Activated naive CD4-positive, alpha-beta T cell treated with anti-CD3 and anti-CD28 coated beads, Interleukin-2, amount 50 U/mL, for 24 hours (primary cell): ENCODE measurements at regions not wholly inside any gene's neighbourhood (a gene's known extent, or its start where the extent isn't known, plus 50 kb on each side); places are given as distances from the start of the nearest gene placed in this dataset.
"Not testable (repeated sequence)": the region's sequence is repeated elsewhere in the genome, so short reads cannot be mapped to it uniquely, and the experiment has no call there.

ENCODE experiments used
- H3K27ac Mint-ChIP-seq: one replicate; pipeline ENCODE4 v1.8.0; 2021; ENCODE audit warnings: mild to moderate bottlenecking, mixed read lengths
- H3K27me3 Mint-ChIP-seq: one replicate; pipeline ENCODE4 v1.8.0; 2021; ENCODE audit warnings: mixed read lengths
- H3K36me3 Mint-ChIP-seq: one replicate; pipeline ENCODE4 v1.8.0; 2021; ENCODE audit warnings: mixed read lengths
- H3K4me1 Mint-ChIP-seq: one replicate; pipeline ENCODE4 v1.8.0; 2021; ENCODE audit warnings: mixed read lengths
- H3K4me3 Mint-ChIP-seq: one replicate; pipeline ENCODE4 v1.8.0; 2021; ENCODE audit warnings: mild to moderate bottlenecking, mixed read lengths
- H3K9me3 Mint-ChIP-seq: one replicate; pipeline ENCODE4 v1.8.0; 2021; ENCODE audit warnings: mixed read lengths

- Mint-ChIP-seq H3K9me3 (no peaks in the 10 kb centered on the region), H3K36me3 (no peaks in the 10 kb centered on the region), H3K27me3 (no peaks in the 10 kb centered on the region), H3K4me1 (peaks cover 22% of the 10 kb centered on the region), H3K4me3 (peak overlapping the region; percentile 45), H3K27ac (no peak overlapping the region)
These were observed 114.2 kb downstream of the RTP5 start for GRCh38 chr2:241983571-241984270.

GRCh38 chr2:241984271-241984655 is 114.7 kb downstream of the RTP5 start:
- Mint-ChIP-seq H3K27ac (peak overlapping the region; percentile 6), H3K4me1 (peaks cover 22% of the 10 kb centered on the region), H3K9me3 (no peaks in the 10 kb centered on the region), H3K4me3 (peak overlapping the region; percentile 45), H3K36me3 (no peaks in the 10 kb centered on the region), H3K27me3 (no peaks in the 10 kb centered on the region)

GRCh38 chr2:241984658-241985057 is 115.1 kb downstream of the RTP5 start:
- H3K27me3 Mint-ChIP-seq, result no peaks in the 10 kb centered on the region
- peak overlapping the region; percentile 6 for H3K27ac Mint-ChIP-seq
- H3K4me3 Mint-ChIP-seq, result no peak overlapping the region
- H3K4me1 Mint-ChIP-seq, result peaks cover 22% of the 10 kb centered on the region
- no peaks in the 10 kb centered on the region for H3K9me3 Mint-ChIP-seq
- no peaks in the 10 kb centered on the region for H3K36me3 Mint-ChIP-seq

GRCh38 chr2:241985161-241985985 is 115.8 kb downstream of the RTP5 start:
- Mint-ChIP-seq H3K4me3 (peak overlapping the region; percentile 66), H3K4me1 (peaks cover 22% of the 10 kb centered on the region), H3K27ac (peak overlapping the region; percentile 92)
- H3K36me3 Mint-ChIP-seq, H3K27me3 Mint-ChIP-seq, H3K9me3 Mint-ChIP-seq: not testable (repeated sequence)

- Mint-ChIP-seq H3K4me3 (peak overlapping the region; percentile 66), H3K27me3 (no peaks in the 10 kb centered on the region), H3K4me1 (peaks cover 22% of the 10 kb centered on the region), H3K27ac (peak overlapping the region; percentile 92), H3K9me3 (no peaks in the 10 kb centered on the region), H3K36me3 (no peaks in the 10 kb centered on the region)
These were observed 116.4 kb downstream of the RTP5 start for GRCh38 chr2:241985986-241986329.

GRCh38 chr2:241986836-241987641 is 117.5 kb downstream of the RTP5 start:
- Mint-ChIP-seq H3K36me3 (no peaks in the 10 kb centered on the region), H3K9me3 (no peaks in the 10 kb centered on the region), H3K27me3 (no peaks in the 10 kb centered on the region), H3K27ac (no peak overlapping the region), H3K4me1 (peaks cover 22% of the 10 kb centered on the region), H3K4me3 (no peak overlapping the region)

- Mint-ChIP-seq H3K4me1 (peaks cover 22% of the 10 kb centered on the region), H3K27ac (no peak overlapping the region), H3K27me3 (no peaks in the 10 kb centered on the region), H3K9me3 (no peaks in the 10 kb centered on the region), H3K36me3 (no peaks in the 10 kb centered on the region), H3K4me3 (no peak overlapping the region)
These were observed 118.2 kb downstream of the RTP5 start for GRCh38 chr2:241987726-241988125.

GRCh38 chr2:241988146-241988545 is 118.6 kb downstream of the RTP5 start:
- H3K9me3 Mint-ChIP-seq, result no peaks in the 10 kb centered on the region
- no peak overlapping the region for H3K27ac Mint-ChIP-seq

GRCh38 chr2:241989074-241989473 is 119.5 kb downstream of the RTP5 start:
- Mint-ChIP-seq H3K27me3 (no peaks in the 10 kb centered on the region), H3K27ac (no peak overlapping the region), H3K4me3 (no peak overlapping the region), H3K36me3 (no peaks in the 10 kb centered on the region), H3K4me1 (peaks cover 20% of the 10 kb centered on the region), H3K9me3 (no peaks in the 10 kb centered on the region)

More at GRCh38 chr2:241988146-241988545, 118.6 kb downstream of the RTP5 start:
- Mint-ChIP-seq H3K4me1 (peaks cover 22% of the 10 kb centered on the region), H3K36me3 (no peaks in the 10 kb centered on the region), H3K27me3 (no peaks in the 10 kb centered on the region), H3K4me3 (no peak overlapping the region)

GRCh38 chr2:241990466-241990865 is 120.9 kb downstream of the RTP5 start:
- Mint-ChIP-seq H3K27ac (no peak overlapping the region), H3K9me3 (no peaks in the 10 kb centered on the region), H3K27me3 (no peaks in the 10 kb centered on the region), H3K36me3 (no peaks in the 10 kb centered on the region), H3K4me3 (no peak overlapping the region), H3K4me1 (peaks cover 6% of the 10 kb centered on the region)

- H3K4me1 Mint-ChIP-seq, result no peaks in the 10 kb centered on the region
- no peaks in the 10 kb centered on the region for H3K27me3 Mint-ChIP-seq
- no peak overlapping the region for H3K27ac Mint-ChIP-seq
- H3K4me3 Mint-ChIP-seq, result no peak overlapping the region
- H3K9me3 Mint-ChIP-seq, result no peaks in the 10 kb centered on the region
- no peaks in the 10 kb centered on the region for H3K36me3 Mint-ChIP-seq
These were observed 121.8 kb downstream of the RTP5 start for GRCh38 chr2:241991299-241991698.

GRCh38 chr2:241992753-241993152 is 123.2 kb downstream of the RTP5 start:
- Mint-ChIP-seq H3K4me1 (no peaks in the 10 kb centered on the region), H3K27me3 (no peaks in the 10 kb centered on the region), H3K9me3 (no peaks in the 10 kb centered on the region), H3K27ac (no peak overlapping the region), H3K4me3 (no peak overlapping the region), H3K36me3 (no peaks in the 10 kb centered on the region)

- H3K36me3 Mint-ChIP-seq, result no peaks in the 10 kb centered on the region
- H3K27ac Mint-ChIP-seq, result no peak overlapping the region
- H3K27me3 Mint-ChIP-seq, result no peaks in the 10 kb centered on the region
- H3K9me3 Mint-ChIP-seq, result no peaks in the 10 kb centered on the region
- no peaks in the 10 kb centered on the region for H3K4me1 Mint-ChIP-seq
- no peak overlapping the region for H3K4me3 Mint-ChIP-seq
These were observed 124.0 kb downstream of the RTP5 start for GRCh38 chr2:241993386-241994005.

GRCh38 chr2:241994086-241994485 is 124.6 kb downstream of the RTP5 start:
- no peak overlapping the region for H3K27ac Mint-ChIP-seq
- H3K4me1 Mint-ChIP-seq, result no peaks in the 10 kb centered on the region
- H3K9me3 Mint-ChIP-seq, result no peaks in the 10 kb centered on the region
- H3K4me3 Mint-ChIP-seq, result no peak overlapping the region
- no peaks in the 10 kb centered on the region for H3K36me3 Mint-ChIP-seq
- no peaks in the 10 kb centered on the region for H3K27me3 Mint-ChIP-seq

GRCh38 chr2:241994556-241995213 is 125.2 kb downstream of the RTP5 start:
- H3K4me3 Mint-ChIP-seq, result no peak overlapping the region
- no peak overlapping the region for H3K27ac Mint-ChIP-seq
- H3K4me1 Mint-ChIP-seq, result no peaks in the 10 kb centered on the region
- H3K36me3 Mint-ChIP-seq, result no peaks in the 10 kb centered on the region
- H3K27me3 Mint-ChIP-seq, result no peaks in the 10 kb centered on the region
- H3K9me3 Mint-ChIP-seq, result no peaks in the 10 kb centered on the region
